DND-41 (cell line): ENCODE measurements at regions not wholly inside any gene's neighbourhood (a gene's known extent, or its start where the extent isn't known, plus 50 kb on each side); places are given as distances from the start of the nearest gene placed in this dataset.

Experiments
- CTCF ChIP-seq: IDR thresholded peaks from 2 replicates; pipeline ENCODE4 v1.5.1; 2012; ENCODE audit warnings: borderline replicate concordance, low read length, moderate library complexity, mild to moderate bottlenecking; ENCODE audit not compliant: poor library complexity, severe bottlenecking; ENCODE audit errors: extremely low read depth
- EZH2 ChIP-seq: IDR thresholded peaks from 3 replicates; pipeline ENCODE4 v1.6.1; 2012; ENCODE audit warnings: borderline replicate concordance, low read depth, mild to moderate bottlenecking, moderate library complexity, low read length, inconsistent platforms; ENCODE audit not compliant: severe bottlenecking

GRCh38 chr6:4210629-4211419 lies 75.4 kb upstream of the ECI2 start:
- TF ChIP-seq CTCF, result peak; percentile 68
- no peak for TF ChIP-seq EZH2
